HepG2 (cell line): ENCODE measurements at regions not wholly inside any gene's neighbourhood (a gene's known extent, or its start where the extent isn't known, plus 50 kb on each side); places are given as distances from the start of the nearest gene placed in this dataset.

Source experiments
- ATAC-seq: fragments of 200-7000 bp; cut with Tn5 transposase; 3 replicates; pipeline ENCODE4 v1.9.1; 2020; ENCODE audit warnings: mild to moderate bottlenecking, moderate library complexity
- BruUV-seq: library from RNA; stranded (reverse); fragments of 400-500 nt; replicated peaks from 2 replicates; lab custom pipeline; 2021; lab: Mats Ljungman, UMichigan
- CTCF ChIA-PET: fragments of 300-600 bp; formaldehyde crosslinking; extraction: SDS; loops from one replicate; lab custom pipeline; 2021; ENCODE audit warnings: low total read pairs, inconsistent platforms, low intra/inter-chr PET ratio; lab: Yijun Ruan, JAX
- POLR2A ChIA-PET: fragments of 350-600 bp; sonication (Branson Sonifier 250); formaldehyde crosslinking; loops from one replicate; lab custom pipeline; 2020; ENCODE audit warnings: antibody characterized with exemption, inconsistent platforms; lab: Yijun Ruan, JAX
- DNase-seq: peaks from one replicate; pipeline ENCODE4 v3.0.0-alpha.2; 2015; ENCODE audit warnings: low spot score
- FAIRE-seq: peaks from 3 replicates; lab custom pipeline; 2011; peaks lifted over from hg19 to GRCh38; lab: Jason Lieb, UNC
- H2AFZ ChIP-seq: one replicate; pipeline ENCODE4 v1.6.1; 2011; ENCODE audit warnings: low read length, inconsistent platforms
- H3K27ac ChIP-seq: fragments of 300-600 bp; 3 replicates; pipeline ENCODE4 v1.8.0; 2011; ENCODE audit warnings: mixed run types, mild to moderate bottlenecking, mixed read lengths, low read length, inconsistent platforms; ENCODE audit not compliant: insufficient read depth; ENCODE audit errors: extremely low read length
- H3K27me3 ChIP-seq, 2 experiments: fragments of 200-600 bp in 1 of 2; 2 replicates in 1 of 2; 3 replicates in 1 of 2; pipeline versions ENCODE4 v1.6.0 to v1.8.0; 2011; ENCODE audit warnings: low read length in 2 of 2, mild to moderate bottlenecking in 2 of 2, moderate library complexity in 2 of 2, inconsistent platforms in 1 of 2; ENCODE audit not compliant: insufficient read depth in 2 of 2, control insufficient read depth in 1 of 2
- H3K36me3 ChIP-seq, 2 experiments: fragments of 200-600 bp in 1 of 2; replicated peaks in 1 of 2; 2 replicates in 1 of 2; 3 replicates in 1 of 2; pipeline versions ENCODE4 v1.5.1 to v1.8.0; 2011; ENCODE audit warnings: low read length in 2 of 2, inconsistent platforms in 1 of 2; ENCODE audit not compliant: insufficient read depth in 2 of 2, control insufficient read depth in 1 of 2
- H3K4me1 ChIP-seq: 2 replicates; pipeline ENCODE4 v1.5.1; 2012; ENCODE audit warnings: low read length, inconsistent platforms; ENCODE audit not compliant: insufficient read depth
- H3K4me2 ChIP-seq: 2 replicates; pipeline ENCODE4 v1.6.0; 2011; ENCODE audit warnings: low read depth, low read length, inconsistent platforms
- H3K4me3 ChIP-seq, 3 experiments: fragments of 200-600 bp in 1 of 3; sonication (generic), shearing (Covaris generic) in 1 of 3; replicated peaks in 1 of 3; 2 replicates each; pipeline ENCODE4 v1.5.1; 2011 to 2016; ENCODE audit warnings: low read length in 3 of 3, inconsistent platforms in 2 of 3, low read depth in 2 of 3, mild to moderate bottlenecking in 2 of 3, control low read depth in 1 of 3, mixed read lengths in 1 of 3; ENCODE audit not compliant: insufficient read depth in 1 of 3
- H3K79me2 ChIP-seq: one replicate; pipeline ENCODE4 v1.6.1; 2011; ENCODE audit warnings: low read length, inconsistent platforms; ENCODE audit not compliant: insufficient read depth
- H3K9ac ChIP-seq: 2 replicates; pipeline ENCODE4 v1.6.0; 2011; ENCODE audit warnings: mild to moderate bottlenecking, low read depth, low read length, inconsistent platforms; ENCODE audit not compliant: insufficient read depth
- H3K9me3 ChIP-seq: 2 replicates; pipeline ENCODE4 v1.5.1; 2012; ENCODE audit warnings: mild to moderate bottlenecking, low read length
- H4K20me1 ChIP-seq: 2 replicates; pipeline ENCODE4 v1.6.0; 2011; ENCODE audit warnings: inconsistent platforms, mild to moderate bottlenecking, low read length, moderate library complexity; ENCODE audit not compliant: insufficient read depth
- ARHGAP35 ChIP-seq: sonication (generic); formaldehyde crosslinking; IDR thresholded peaks from 2 replicates; pipeline ENCODE4 v1.9.0; 2022; ENCODE audit warnings: mild to moderate bottlenecking, inconsistent platforms, moderate library complexity, missing genetic modification reagents, borderline replicate concordance
- KLF11 ChIP-seq: IDR thresholded peaks from 2 replicates; pipeline ENCODE4 v1.6.1; 2016; ENCODE audit warnings: missing compliant biosample characterization
- KLF16 ChIP-seq, 2 experiments: sonication (generic) in 1 of 2; formaldehyde crosslinking in 1 of 2; IDR thresholded peaks; 2 replicates each; pipeline versions ENCODE4 v1.6.1 to v1.8.0; 2016 to 2023; ENCODE audit warnings: missing genetic modification reagents in 2 of 2, missing compliant biosample characterization in 1 of 2
- WGBS: methylation state at CpG from one replicate; pipeline ENCODE4 v1.1.6; 2017; ENCODE audit warnings: low lambda C conversion rate; 5-methylcytosine and 5-hydroxymethylcytosine counted together
- in situ Hi-C: cut with HindIII; loops from 2 replicates; pipeline ENCODE4 v1.10.0; 2017; ENCODE audit warnings: low pct_unique_long_range_greater_than_20kb; ENCODE audit not compliant: extremely low pct_ligation_motif_present
- intact Hi-C: fragments of 100-400 bp; cut with micrococcal nuclease; formaldehyde crosslinking; loops from one replicate; pipeline ENCODE4 v1.10.0; 2022; ENCODE audit not compliant: unreplicated experiment
- TF ChIP-seq, protein P1 (sequence below): sonication (generic); formaldehyde crosslinking; IDR thresholded peaks from 2 replicates; pipeline ENCODE4 v1.9.0; 2022; ENCODE audit warnings: low read depth, missing genetic modification reagents

DNA sequence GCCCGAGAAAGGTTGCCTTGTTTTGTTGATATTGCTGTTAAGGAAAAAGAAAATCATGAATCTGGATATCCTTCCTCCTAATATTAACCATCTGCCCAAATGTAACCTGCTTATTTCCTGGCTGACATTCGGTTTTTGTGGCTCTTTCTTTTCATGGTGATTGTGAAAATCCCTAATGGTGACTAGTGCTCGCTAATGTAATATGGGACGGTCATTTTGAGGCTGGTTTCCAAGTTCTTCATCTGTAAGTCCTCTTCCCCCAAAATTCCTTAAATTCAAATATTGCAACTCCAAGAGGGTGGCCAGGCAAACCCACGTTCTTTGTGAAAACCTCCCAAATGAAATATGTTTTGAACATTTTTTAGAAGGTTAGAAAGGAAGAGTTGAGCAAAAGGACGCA is 63.1 kb upstream of the MAMDC2 start (continued):
- TF ChIP-seq KLF16 (CRISPR knock-in tag; IDR thresholded peaks at IDR 0.05) = no peak

DNA sequence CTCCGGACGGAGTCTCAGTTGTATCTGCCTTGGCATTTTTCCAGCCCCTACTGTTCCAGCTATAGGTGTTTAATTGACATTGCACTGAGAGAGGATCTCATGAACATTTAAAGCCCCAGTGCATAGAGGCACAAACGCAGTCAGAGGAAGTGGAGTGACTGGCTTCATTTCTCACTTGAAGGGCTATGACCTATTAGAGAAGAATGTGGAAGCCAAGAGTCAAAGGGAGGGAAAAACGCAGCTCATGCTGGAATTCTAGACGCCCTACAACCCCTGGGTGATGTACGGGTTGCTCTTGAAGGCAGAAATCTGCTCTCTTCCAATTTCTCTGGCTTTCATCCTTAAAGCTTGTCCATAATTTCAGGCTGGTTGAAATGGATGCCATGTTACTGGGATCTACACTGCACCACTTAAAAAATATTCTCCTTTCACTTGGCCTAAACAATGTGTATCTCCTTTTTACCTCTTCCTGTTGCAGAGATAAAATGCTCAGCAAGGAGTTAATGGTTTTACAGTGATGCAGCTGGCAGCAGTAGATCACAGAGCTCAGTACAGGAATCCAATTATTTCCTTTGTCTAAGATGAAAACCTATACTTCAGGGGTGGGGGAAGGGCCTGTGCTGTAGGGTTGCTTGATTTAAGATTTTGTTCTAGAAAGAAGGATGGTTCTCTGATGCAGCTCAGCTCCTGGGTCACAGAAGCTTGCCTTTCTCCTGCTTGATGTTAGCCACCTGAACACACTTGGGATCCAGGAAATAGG is 61.8 kb upstream of the MAMDC2 start:
- Histone ChIP-seq H3K4me1 (no peaks in the 10 kb centered on the region), H3K9me3 (no peaks in the 10 kb centered on the region), H3K36me3 (no peaks in the 10 kb centered on the region), H3K79me2 (no peaks in the 10 kb centered on the region), H2AFZ (no peak overlapping the region), H3K4me2 (no peak overlapping the region), H3K4me3 (no peak overlapping the region), H3K9ac (no peak overlapping the region), H3K27ac (no peak overlapping the region), H3K27me3 (no peaks in the 10 kb centered on the region), H4K20me1 (no peaks in the 10 kb centered on the region)
- in situ Hi-C loops = no loop called here
- ChIA-PET POLR2A (no interaction called here), CTCF (no interaction called here)
- no TSS peak for BruUV-seq
- ATAC-seq (no peak), DNase-seq (no peak), FAIRE-seq (no peak)
- WGBS = 6% methylated on average over 6 of the region's 6 CpGs
- intact Hi-C loops = no loop called here
- no peak for TF ChIP-seq ARHGAP35 (CRISPR knock-in tag)
- no peak for TF ChIP-seq KLF11 (CRISPR knock-in tag)
- TF ChIP-seq, protein P1, sequence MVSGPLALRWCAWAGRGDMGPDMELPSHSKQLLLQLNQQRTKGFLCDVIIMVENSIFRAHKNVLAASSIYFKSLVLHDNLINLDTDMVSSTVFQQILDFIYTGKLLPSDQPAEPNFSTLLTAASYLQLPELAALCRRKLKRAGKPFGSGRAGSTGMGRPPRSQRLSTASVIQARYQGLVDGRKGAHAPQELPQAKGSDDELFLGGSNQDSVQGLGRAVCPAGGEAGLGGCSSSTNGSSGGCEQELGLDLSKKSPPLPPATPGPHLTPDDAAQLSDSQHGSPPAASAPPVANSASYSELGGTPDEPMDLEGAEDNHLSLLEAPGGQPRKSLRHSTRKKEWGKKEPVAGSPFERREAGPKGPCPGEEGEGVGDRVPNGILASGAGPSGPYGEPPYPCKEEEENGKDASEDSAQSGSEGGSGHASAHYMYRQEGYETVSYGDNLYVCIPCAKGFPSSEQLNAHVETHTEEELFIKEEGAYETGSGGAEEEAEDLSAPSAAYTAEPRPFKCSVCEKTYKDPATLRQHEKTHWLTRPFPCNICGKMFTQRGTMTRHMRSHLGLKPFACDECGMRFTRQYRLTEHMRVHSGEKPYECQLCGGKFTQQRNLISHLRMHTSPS (CRISPR knock-in tag) = no peak
